NCI-H446 treated with DMSO at 0.1 percent for 48 hours (cell line): ENCODE measurements at regions not wholly inside any gene's neighbourhood (a gene's known extent, or its start where the extent isn't known, plus 50 kb on each side); places are given as distances from the start of the nearest gene placed in this dataset.
A peak's percentile ranks its signal among the peaks of the same experiment; 100 is the strongest.
"Not testable (repeated sequence)": the region's sequence is repeated elsewhere in the genome, so short reads cannot be mapped to it uniquely, and the experiment has no call there.

ENCODE experiments used
- DNase-seq: peaks from one replicate; lab custom pipeline; 2025; lab: John Stamatoyannopoulos, UW

DNA sequence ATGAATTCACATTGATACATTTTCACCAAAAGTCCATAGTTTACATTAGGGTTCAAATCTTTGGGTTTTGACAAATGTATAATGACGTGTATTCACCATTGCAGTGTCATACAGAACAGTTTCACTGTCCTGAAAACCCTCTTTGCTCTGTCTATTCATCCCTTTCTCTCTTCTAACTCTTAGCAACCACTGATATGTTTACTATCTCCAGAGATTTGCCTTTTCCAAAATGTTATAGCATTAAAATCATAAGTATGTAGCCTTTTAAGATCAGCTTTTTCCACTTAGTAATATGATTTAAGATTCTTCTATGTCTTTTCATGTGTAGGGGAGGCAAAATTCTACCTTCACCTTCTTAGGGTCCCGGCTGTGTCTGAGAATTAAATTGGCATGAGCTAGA is 203.8 kb downstream of the TPRG1 start:
- no peak for DNase-seq

DNA sequence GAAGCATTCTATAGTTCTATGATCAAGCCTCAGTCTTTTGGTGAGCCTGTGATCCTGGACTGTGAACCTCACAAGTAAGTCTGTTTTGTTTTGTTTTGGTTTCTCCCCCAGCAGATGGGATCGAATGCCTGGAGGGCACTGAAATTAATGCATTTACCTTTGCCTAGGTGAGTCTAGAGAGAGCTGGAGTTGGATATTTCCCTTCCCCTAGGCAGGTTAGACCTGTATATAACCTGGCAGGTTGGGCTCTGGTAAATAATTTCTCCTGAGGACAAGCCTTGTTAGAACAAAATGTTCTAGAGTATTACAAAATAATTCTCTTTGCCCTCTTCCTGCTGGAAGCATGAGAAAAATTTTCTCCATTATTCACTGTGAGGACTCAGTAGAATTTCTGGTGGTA is 211.9 kb downstream of the TPRG1 start:
- no peak for DNase-seq

DNA sequence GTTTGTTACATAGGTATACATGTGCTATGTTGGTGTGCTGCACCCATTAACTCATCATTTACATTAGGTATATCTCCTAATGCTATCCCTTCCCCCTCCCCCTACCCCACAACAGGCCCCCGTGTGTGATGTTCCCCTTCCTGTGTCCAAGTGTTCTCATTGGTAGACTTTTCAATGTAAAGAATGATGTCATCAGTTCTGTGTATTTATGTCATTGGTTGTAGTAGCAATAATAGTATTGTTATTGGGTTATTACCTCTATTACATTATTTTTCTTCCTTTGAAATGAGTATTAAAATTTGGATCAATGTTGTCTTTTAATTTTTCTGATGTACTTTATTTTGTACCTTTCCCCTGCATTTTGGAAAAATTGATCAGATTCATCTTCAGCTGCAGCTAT is 214.1 kb downstream of the TPRG1 start:
- not testable (repeated sequence) for DNase-seq

DNA sequence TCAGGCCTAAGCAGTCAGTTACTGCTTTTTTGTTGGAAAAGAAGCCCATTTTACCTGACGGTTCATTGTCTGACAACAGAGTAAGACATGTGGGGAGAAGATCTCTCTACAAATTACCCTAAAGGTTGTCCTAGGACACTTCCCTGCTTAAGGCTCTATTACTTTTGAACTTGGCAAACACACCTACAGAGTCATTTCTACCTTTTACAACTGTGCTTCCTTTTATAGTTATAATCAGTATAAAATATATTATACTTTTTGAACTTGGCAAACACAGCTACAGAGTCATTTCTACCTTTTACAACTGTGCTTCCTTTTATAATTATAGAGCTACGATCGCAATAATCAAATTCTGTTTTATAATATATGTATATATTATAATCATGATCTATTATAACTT is 215.0 kb downstream of the TPRG1 start:
- DNase-seq = no peak

DNA sequence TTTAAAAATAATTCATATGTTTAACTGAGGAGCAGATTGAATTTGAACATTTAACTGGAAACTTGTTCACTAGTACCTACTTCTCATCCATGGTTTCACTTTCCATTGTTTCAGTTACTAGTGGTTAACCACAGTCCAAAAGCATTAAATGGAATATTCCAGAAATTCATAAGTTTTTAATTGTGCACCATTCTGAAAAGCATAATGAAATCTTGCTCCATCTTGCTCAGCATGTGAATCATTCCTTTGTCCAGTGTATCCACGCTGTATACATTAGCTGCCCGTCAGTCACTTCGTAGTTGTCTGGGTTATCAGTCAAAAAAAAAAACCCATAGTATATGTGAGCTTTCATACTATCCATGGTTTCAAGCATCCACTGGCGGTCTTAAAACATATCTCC is 217.6 kb downstream of the TPRG1 start:
- no peak for DNase-seq

DNA sequence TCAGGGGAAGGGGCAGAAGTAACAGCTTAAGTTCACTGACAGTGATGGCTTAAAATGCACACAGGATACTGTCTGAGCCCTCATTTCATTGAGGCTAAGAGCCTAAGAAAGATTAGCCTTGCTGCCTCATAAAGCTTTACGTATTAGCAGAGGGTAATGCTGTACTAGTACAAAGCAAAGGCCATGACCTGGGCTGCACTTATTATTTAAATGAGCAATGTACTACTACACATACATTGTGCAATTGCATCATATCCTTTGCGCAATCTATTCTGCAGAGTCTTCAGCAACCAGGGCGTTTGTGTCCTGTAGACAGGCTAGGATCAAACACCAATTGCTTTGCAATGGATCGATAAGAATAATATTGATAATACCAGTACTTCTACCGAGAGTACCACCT is 221.8 kb downstream of the TPRG1 start:
- no peak for DNase-seq

DNA sequence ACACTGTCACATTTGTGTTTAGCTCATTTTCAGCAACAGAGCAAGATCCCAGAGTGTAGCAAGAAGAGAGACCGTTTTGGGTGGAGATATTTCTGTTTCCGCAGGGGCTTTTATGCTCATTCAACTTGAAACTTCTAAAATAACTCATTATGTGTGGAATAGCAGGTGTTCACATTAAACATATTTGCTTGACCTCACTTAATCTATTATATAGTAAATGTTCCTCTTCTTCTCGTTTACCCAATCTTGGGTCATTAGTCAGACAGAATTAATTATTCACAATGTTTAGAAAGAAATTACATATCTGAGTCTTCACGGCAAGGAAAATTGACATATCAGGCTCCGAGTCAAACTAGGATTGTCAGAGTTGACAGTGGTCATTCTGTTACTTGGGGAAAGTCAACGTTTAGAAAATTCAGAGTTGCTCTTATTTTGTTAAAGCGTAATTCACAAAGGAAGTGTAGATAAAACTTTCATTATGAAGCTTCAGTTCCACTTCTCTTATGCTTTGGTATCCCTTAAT is 222.9 kb downstream of the TPRG1 start:
- no peak for DNase-seq

DNA sequence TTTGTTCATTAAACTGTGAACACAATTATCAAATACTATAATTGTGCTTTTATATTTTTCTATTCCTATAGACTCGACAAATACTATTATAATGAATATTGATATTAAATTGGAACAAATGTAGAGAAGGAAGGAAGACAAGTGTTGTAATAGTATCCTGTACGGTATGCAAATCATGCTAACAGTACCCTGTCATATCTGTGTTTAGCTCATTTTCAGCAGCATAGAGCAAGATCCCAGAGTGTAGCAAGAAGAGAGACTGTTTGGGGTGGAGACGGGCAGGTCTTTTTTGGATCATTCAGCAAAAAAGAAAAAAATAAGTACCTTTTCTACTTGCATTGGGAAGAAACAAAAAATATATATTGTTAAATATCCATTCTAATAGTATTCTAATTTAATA is 224.1 kb downstream of the TPRG1 start:
- no peak for DNase-seq

DNA sequence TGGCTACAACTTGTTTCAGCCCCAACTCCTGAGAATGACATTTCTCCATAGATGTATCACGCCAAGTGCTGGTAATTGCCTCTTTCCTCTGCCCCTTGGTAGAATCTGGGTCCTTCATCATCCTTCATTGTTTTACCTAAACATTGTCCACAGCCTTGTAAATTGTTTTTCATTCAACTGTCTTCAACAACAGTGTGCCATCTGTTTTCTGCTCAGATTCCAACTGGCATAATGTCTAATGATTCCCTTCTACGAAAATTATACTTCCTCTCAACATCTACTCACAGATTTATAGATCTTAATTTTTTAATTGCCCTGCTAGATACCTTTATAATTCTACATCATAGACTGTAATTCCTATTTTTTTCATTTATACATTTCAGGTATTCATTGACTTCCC is 226.9 kb downstream of the TPRG1 start:
- no peak for DNase-seq

DNA sequence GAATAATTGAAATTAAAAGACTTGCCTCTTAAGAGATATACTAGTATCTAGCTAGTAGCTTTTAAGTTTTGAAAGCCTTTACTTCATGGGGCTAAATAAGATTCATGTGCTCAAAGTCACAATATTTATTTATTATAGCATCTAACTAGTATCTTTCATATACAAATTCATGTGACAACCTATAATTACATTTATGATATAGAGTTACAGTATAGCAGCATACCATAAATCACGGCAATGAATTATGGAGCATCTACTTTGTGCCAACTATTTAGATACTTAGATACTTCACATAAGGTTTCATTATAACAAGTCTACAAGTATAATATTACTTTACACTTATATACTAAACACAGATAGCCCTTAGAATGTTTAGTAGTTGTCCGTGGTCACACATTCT is 229.4 kb downstream of the TPRG1 start:
- DNase-seq = no peak

DNA sequence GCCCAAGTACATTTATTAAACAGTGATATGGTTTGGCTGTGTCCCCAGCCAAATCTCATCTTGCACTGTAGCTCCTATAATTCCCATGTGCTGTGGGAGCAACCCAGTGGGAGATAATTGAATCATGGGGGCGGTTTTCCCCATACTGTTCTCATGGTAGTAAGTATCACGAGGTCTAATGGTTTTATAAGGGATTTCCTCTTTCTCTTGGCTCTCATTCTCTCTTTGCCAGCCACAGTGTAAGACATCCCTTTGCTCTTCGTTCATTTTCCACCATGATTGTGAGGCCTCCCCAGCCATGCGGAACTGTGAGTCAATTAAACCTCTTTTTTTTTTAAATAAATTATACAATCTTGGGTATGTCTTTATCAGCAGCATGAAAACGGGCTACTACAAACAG is 228.0 kb upstream of the TP63 start:
- DNase-seq = no peak

DNA sequence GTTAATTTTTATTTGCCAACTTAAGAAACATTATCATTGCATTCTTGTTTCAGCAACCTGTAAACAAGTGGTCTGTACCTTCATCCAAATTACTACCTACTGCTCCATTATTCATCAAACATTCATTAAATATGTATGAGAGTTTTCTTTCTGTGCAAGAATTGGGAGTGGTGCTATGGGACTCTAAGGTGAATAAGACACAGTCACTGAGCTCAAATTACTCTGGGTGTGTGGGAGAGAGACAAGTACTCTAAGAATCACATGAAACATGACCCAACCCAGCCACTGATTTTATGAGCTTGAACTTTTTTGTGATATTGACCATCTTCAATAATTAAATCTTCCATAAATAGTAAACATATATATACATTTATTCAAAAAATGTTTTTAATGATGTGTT is 227.2 kb upstream of the TP63 start:
- DNase-seq = no peak

DNA sequence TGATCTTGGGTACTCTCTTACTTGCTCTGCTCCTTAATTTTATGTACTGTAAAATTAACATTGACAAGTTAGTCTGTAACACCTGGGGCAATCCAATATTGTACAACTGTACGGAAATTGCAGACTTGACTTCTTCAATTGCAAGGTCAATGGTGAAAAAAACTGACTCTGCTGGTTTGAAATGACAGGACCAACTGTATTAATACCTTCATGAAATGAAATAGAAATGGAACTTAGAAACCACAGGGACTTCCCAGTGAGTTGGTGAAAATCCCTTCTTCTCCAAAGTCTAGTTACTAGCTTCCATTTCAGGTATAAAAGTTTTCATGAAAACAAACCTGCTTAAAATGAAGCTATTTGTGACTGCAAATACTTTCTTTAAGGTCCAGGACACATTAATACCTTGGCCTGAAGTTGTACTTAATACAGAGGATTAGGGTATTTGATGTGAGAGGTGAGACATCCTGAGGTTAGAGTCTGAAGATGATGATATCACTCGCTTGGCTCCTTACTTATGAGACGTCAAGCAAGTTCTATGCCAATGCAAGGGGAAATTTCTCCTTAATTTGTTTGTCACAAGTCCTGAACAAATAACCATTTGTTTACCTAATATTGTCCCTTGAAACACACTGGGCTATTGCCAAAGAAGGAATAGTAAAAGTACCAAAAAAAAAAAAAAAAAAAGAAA is 226.2 kb upstream of the TP63 start:
- no peak for DNase-seq

DNA sequence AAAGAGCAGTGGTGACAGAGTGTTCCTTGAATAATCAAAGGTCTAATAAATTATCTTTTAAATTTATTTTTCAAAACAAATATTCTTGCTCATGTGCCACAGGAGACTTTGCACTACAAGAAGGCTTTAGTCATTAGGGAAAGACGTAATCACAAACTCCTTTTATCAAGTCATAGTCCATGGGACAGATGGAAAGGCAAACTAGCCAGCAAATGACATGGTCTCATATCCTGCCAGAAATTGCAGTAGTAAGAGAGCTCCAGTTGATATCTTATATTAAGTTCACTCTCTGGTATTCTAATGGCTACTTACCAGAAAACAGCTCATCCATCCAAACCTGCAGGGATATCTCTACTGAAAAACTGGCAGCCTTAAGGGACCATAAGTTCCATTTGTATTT is 225.0 kb upstream of the TP63 start:
- DNase-seq = no peak

DNA sequence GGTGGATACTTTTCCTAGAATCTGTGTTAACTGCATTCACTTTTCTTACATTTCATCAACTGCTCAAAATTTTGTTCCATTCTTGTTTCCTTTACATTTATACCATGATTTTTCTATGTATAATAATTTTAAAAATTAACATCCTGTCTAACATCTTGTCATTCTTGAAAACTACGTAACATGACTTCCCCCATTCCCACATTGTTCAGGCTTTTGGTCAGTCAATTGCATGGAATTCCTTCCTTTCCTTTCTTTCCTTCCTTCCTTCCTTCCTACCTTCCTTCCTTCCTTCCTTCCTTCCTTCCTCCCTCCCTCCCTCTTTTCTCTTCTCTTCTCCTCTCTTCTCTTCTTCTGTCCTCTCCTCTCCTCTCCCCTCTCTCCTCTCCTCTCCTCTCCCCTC is 220.7 kb upstream of the TP63 start:
- DNase-seq = no peak

DNA sequence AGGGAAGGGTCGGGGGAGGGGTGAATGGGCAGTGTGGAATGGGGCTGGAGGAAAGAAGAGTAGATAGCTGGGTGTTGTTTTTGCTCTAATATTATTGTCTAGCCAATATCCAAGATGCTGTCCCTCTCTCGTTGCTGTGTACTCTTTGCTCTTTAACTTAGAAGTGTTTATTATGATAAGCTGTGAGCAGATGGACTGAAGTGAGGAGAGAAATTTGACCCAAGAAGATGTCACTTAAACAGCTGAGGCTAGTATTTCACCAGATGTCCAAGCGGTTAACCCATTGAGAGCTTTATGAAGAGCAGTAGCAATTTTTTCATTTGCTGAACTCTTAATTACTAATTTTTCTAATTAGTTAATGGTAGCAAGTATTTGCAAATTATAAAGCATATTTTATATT is 212.2 kb upstream of the TP63 start:
- DNase-seq = no peak

DNA sequence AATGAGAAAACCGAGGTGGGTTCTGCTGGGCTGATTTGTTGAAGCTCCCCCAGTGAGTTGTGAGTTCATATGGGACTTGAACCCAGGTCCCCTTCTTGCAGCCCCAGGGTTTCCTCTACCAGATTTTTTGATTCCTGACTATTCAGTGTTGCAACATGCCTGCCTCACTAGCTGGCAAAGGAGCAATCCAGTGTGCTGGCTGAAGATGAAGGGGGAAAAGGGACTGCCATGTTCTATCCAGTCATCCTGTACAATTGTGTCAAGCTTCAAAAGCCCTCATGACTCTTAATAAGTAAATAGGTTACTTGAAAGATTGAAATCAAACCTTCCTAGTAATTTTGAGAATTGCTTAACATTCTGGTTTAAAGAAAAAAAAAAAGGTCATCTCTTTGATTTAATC is 211.5 kb upstream of the TP63 start:
- DNase-seq = no peak

DNA sequence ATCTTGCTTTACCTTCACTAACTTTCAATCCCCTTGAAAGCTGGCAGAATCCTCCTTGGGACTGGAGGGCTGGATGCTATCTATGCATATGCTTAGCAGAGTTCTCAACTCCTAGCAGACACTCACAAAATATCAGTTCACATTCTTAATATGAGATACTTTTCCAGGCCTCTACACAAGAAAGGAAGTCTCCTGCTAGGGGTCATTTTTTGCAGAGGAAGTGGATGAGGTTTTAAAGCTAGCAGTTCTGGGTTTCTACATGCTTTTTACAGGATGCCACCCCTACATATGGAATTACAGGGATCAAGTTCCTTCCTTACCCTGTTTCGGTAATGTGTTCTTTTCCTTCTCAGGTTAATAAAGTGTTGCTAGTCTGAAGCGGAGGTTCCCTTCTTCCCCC is 206.3 kb upstream of the TP63 start:
- no peak for DNase-seq

DNA sequence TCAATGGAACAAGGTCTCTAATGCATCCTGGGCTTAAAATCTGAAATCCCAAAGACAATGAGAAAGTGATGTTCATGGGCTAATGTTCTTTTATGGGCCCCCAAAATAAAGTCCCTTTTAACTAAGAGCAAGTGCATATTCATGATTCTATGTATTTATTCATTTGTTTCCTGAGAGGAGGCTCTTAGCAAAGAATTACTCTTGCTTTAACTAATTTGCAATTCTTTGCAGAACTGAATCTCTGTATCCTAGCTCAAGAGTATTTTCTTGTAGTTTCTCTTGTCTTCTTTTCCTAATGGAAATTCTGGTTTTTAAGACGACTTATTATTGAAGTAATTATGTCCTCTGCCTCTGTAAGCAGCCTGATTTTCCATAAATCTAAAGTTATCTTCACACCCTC is 202.2 kb upstream of the TP63 start:
- DNase-seq = no peak

DNA sequence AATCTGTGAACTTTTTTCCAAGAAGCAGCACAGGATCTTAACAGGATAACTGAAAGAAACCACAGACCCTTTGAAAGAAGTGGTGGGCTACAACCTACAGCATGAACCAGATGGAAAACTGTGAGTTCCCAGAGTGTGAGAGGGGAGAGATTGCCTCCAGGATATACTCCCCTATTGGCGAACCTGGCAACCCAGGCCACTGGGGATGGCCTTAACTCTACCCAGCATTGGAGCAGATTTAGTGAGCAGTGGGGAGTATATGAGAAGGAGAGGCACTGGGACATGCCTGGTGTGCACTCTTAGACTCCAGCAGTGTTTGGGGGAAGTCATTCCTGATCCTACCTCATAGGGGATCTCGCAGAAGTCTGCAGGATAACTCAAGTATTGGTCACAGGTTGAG is 201.0 kb upstream of the TP63 start:
- DNase-seq = no peak

DNA sequence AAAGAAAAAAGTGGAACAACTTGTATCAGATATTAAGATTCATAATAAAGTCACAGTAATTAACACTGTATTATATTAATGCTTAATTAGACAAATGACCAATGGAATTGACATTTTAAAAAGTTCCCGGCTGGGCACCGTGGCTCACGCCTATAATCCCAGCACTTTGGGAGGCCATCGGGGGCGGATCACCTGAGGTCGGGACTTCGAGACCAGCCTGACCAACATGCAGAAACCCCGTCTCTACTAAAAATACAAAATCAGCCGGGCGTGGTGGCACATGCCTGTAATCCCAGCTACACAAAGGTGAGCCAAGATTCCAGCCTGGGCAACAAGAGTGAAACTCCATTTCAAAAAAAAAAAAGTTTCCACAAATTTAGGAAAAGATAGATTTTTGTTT is 188.9 kb upstream of the TP63 start:
- DNase-seq = not testable (repeated sequence)

DNA sequence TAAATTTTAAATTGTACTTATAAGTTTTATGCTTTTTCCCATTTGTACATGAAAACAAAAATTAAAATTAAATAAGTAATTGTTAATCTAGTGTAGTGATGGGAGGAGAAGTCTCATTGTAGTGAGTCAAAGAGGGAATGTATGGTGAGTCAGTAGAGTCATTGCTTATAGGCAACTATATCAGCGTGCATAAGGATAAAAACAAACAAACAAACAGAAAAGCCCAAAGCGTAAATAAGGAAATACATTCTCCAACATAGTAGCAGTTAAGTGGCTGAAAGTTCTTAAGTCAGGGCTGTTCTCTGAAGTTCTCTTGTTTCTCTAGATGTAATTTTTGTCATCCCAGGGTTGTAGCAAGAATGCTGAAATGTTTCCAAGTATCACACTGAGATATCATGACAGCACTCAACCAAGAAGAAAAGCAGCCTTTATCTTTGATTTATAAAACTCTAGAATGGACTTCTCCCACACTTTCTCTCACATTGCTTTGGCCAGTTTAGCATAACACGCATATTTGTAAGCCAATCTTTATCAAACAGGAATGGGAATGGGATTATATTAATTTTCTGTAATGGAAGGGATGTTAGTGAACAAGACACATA is 184.1 kb upstream of the TP63 start:
- no peak for DNase-seq

DNA sequence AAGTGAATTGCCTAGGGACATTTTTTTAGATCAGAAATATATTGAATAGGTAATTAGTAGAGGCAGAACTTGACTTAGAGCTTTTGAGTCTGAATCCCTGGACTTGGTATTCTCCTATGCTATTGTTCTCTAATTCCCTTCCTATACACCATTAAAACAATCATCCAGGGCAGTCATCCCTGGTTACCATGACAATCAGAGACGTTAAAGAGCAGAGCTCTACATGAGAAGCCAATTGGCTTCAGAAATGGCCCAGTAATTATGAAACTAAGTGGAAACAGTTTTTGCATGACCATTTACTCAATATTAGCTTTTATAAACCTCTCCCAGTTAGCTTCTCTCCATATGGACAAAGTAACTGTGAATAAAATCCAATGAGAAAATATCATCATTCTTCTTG is 182.1 kb upstream of the TP63 start:
- DNase-seq = peak; percentile 27

DNA sequence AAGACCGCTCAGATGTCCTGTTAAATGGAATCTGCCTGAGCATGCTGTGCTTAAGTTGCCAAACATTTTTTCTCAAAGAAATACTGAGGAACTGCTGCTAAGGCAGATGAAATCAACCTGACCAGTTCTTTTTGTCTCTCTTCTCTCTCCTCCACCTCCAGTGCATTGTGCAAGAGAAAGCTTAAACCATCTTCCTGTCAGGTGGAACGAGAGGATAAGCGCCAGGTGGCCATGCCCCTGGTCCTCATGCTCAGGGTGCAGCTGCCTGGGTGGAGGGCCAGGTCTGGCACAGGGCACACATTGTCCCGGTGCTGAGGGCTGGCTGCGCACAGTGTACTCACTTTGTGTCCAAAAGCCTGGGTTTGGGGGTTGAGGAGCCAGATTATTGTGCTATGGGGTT is 176.2 kb upstream of the TP63 start:
- no peak for DNase-seq
